Panc1 (cell line): ENCODE measurements at regions not wholly inside any gene's neighbourhood (a gene's known extent, or its start where the extent isn't known, plus 50 kb on each side); places are given as distances from the start of the nearest gene placed in this dataset.

Experiments used
- ATAC-seq: fragments of 200-7000 bp; cut with Tn5 transposase; 2 replicates; pipeline ENCODE4 v1.9.1; 2020; ENCODE audit warnings: mild to moderate bottlenecking, moderate library complexity
- BruUV-seq: library from RNA; stranded (reverse); fragments of 400-500 nt; replicated peaks from 2 replicates; lab custom pipeline; 2021; lab: Mats Ljungman, UMichigan
- CTCF ChIA-PET: fragments of 300-600 bp; sonication (Branson Sonifier 250); formaldehyde crosslinking; loops from one replicate; lab custom pipeline; 2022; ENCODE audit warnings: antibody characterized with exemption; lab: Charles Lee
- POLR2A ChIA-PET: fragments of 300-600 bp; sonication (Branson Sonifier 250); formaldehyde crosslinking; loops from one replicate; lab custom pipeline; 2022; ENCODE audit warnings: antibody characterized with exemption; lab: Charles Lee
- DNase-seq: peaks from one replicate; pipeline ENCODE4 v3.0.0-alpha.2; 2010; ENCODE audit warnings: low read depth, low spot score
- H3K27ac ChIP-seq: 2 replicates; pipeline ENCODE4 v1.5.1; 2011; ENCODE audit warnings: mild to moderate bottlenecking, low read length, inconsistent platforms
- H3K27me3 ChIP-seq: fragments of 200-500 bp; sonication (Bioruptor generic); 2 replicates; pipeline ENCODE4 v1.6.0; 2014; ENCODE audit warnings: low read length, inconsistent platforms; ENCODE audit not compliant: control insufficient read depth, insufficient read depth
- H3K36me3 ChIP-seq: fragments of 200-500 bp; sonication (Bioruptor generic); 2 replicates; pipeline ENCODE4 v1.5.1; 2014; ENCODE audit warnings: inconsistent platforms, mild to moderate bottlenecking, low read length, moderate library complexity; ENCODE audit not compliant: control insufficient read depth, insufficient read depth
- H3K4me1 ChIP-seq: 2 replicates; pipeline ENCODE4 v1.5.1; 2011; ENCODE audit warnings: inconsistent platforms, mild to moderate bottlenecking, low read length, moderate library complexity; ENCODE audit not compliant: control insufficient read depth, insufficient read depth
- H3K4me3 ChIP-seq, 2 experiments: 2 replicates each; pipeline ENCODE4 v1.5.1; 2011 to 2012; ENCODE audit warnings: low read depth in 2 of 2, low read length in 2 of 2, mild to moderate bottlenecking in 2 of 2, inconsistent platforms in 1 of 2, moderate library complexity in 1 of 2
- H3K9me3 ChIP-seq: fragments of 200-500 bp; sonication (Bioruptor generic); 2 replicates; pipeline ENCODE4 v1.5.1; 2014; ENCODE audit warnings: low read depth, mild to moderate bottlenecking, inconsistent platforms, low read length, moderate library complexity; ENCODE audit not compliant: control insufficient read depth, insufficient read depth
- POLR2AphosphoS5 ChIP-seq: IDR thresholded peaks from 2 replicates; pipeline ENCODE4 v1.6.1; 2012; ENCODE audit warnings: mild to moderate bottlenecking, low read depth, low read length, moderate library complexity
- SIN3A ChIP-seq: IDR thresholded peaks from 2 replicates; pipeline ENCODE4 v1.6.1; 2012; ENCODE audit warnings: low read depth, mild to moderate bottlenecking, low read length, moderate library complexity, borderline replicate concordance; ENCODE audit not compliant: insufficient read depth
- TCF7L2 ChIP-seq: IDR thresholded peaks from 2 replicates; pipeline ENCODE4 v1.6.1; 2011; ENCODE audit warnings: mild to moderate bottlenecking, low read depth, low read length, inconsistent platforms
- in situ Hi-C: cut with HindIII; loops from 2 replicates; pipeline ENCODE4 v1.10.0; 2016; ENCODE audit warnings: low sequenced_read_pairs, low pct_unique_long_range_greater_than_20kb
- intact Hi-C: fragments of 100-400 bp; cut with micrococcal nuclease; formaldehyde crosslinking; loops from one replicate; pipeline ENCODE4 v1.10.0; 2022; ENCODE audit not compliant: unreplicated experiment
- TF ChIP-seq, protein P1 (sequence below), 2 experiments: IDR thresholded peaks; 2 replicates each; pipeline ENCODE4 v1.6.1; 2011 to 2012; ENCODE audit warnings: low read depth in 2 of 2, control low read depth in 1 of 2, low read length in 1 of 2, mild to moderate bottlenecking in 1 of 2, moderate library complexity in 1 of 2; ENCODE audit not compliant: insufficient read depth in 1 of 2
- TF ChIP-seq, protein P2 (sequence below): fragments of 450-650 bp; IDR thresholded peaks from 2 replicates; pipeline ENCODE4 v1.5.1; 2017; ENCODE audit warnings: mild to moderate bottlenecking

DNA sequence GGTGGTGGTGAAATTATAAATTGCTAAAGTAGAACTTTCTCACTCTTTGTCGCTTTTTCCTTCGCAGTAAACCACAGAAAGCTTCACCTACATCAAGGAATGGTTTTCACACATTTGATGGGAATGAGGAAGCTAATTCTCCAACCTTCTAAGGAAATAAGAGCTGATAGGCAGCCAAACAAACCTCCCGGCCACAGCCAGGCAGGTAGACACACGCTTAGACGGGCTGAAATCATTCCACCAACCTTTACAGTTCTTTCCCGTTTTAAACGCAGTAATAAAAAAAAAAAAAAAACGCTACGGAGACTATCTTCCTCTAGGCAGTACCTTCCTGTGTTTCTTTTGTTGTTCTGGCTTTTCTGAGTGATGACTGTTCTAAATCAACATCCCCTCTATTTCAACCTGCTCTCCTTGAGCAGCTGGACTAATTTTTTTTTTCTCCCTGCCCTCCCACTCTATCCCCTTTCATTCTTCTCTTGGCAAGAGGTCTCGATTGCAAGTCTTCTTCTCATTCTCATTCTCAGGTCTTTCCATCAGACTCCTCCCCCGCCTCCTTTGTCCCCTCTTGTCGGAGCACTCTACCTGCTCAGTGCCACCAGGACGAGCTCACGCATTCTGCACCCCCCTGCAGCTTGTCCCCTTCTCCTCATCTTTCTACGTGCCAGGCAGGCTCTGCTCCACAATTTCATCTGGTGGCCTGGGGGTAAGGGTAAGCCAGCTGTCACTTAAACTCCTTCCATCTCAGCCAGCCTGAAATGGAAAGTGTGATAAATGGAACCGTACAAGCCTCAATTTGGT lies 391.1 kb upstream of the MDFIC2 start:
- ChIA-PET POLR2A (no interaction called here), CTCF (no interaction called here)
- no TSS peak for BruUV-seq
- Histone ChIP-seq H3K27me3 (no peaks in the 10 kb centered on the region), H3K9me3 (no peaks in the 10 kb centered on the region), H3K27ac (no peak overlapping the region), H3K36me3 (no peaks in the 10 kb centered on the region), H3K4me1 (no peaks in the 10 kb centered on the region), H3K4me3 (no peak overlapping the region)
- intact Hi-C loops: no loop called here
- ATAC-seq: no peak
- DNase-seq: no peak
- in situ Hi-C loops: no loop called here
- TF ChIP-seq, protein P1, sequence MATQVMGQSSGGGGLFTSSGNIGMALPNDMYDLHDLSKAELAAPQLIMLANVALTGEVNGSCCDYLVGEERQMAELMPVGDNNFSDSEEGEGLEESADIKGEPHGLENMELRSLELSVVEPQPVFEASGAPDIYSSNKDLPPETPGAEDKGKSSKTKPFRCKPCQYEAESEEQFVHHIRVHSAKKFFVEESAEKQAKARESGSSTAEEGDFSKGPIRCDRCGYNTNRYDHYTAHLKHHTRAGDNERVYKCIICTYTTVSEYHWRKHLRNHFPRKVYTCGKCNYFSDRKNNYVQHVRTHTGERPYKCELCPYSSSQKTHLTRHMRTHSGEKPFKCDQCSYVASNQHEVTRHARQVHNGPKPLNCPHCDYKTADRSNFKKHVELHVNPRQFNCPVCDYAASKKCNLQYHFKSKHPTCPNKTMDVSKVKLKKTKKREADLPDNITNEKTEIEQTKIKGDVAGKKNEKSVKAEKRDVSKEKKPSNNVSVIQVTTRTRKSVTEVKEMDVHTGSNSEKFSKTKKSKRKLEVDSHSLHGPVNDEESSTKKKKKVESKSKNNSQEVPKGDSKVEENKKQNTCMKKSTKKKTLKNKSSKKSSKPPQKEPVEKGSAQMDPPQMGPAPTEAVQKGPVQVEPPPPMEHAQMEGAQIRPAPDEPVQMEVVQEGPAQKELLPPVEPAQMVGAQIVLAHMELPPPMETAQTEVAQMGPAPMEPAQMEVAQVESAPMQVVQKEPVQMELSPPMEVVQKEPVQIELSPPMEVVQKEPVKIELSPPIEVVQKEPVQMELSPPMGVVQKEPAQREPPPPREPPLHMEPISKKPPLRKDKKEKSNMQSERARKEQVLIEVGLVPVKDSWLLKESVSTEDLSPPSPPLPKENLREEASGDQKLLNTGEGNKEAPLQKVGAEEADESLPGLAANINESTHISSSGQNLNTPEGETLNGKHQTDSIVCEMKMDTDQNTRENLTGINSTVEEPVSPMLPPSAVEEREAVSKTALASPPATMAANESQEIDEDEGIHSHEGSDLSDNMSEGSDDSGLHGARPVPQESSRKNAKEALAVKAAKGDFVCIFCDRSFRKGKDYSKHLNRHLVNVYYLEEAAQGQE (IDR thresholded peaks at IDR 0.05; ENCODE audit: insufficient read depth in 1 of 2, low read depth in 2 of 2, low read length in 1 of 2): no peak
- TF ChIP-seq POLR2AphosphoS5 (no peak), SIN3A (no peak), TCF7L2 (no peak)
- TF ChIP-seq, protein P2, sequence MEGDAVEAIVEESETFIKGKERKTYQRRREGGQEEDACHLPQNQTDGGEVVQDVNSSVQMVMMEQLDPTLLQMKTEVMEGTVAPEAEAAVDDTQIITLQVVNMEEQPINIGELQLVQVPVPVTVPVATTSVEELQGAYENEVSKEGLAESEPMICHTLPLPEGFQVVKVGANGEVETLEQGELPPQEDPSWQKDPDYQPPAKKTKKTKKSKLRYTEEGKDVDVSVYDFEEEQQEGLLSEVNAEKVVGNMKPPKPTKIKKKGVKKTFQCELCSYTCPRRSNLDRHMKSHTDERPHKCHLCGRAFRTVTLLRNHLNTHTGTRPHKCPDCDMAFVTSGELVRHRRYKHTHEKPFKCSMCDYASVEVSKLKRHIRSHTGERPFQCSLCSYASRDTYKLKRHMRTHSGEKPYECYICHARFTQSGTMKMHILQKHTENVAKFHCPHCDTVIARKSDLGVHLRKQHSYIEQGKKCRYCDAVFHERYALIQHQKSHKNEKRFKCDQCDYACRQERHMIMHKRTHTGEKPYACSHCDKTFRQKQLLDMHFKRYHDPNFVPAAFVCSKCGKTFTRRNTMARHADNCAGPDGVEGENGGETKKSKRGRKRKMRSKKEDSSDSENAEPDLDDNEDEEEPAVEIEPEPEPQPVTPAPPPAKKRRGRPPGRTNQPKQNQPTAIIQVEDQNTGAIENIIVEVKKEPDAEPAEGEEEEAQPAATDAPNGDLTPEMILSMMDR: no peak

DNA sequence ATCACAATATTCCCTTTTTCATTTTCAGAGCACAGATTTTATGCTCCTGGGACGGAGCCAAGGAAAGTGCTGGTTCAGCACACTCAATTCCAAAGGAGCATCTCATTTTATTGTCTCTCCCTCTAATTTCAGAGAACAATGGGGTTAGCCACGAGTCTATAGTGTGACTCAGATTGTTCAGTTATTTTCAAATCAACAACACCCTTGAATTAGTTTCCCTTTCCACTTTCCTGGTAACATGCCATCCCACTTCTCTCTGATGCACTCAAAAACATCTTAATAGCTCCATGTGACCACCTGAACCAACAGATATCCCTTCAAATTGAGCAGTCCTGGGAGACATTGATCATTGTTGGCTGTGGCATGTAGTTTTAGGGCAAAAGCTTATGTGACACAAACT lies 389.7 kb upstream of the MDFIC2 start:
- CTCF ChIA-PET: no interaction called here
- no peaks in the 10 kb centered on the region for H3K36me3 ChIP-seq
- ATAC-seq (no peak), DNase-seq (no peak)
- no peaks in the 10 kb centered on the region for H3K27me3 ChIP-seq
- in situ Hi-C loops: no loop called here
- no TSS peak for BruUV-seq
- TF ChIP-seq, protein P1 (IDR thresholded peaks at IDR 0.05; ENCODE audit: insufficient read depth in 1 of 2, low read depth in 2 of 2, low read length in 1 of 2): no peak
- TF ChIP-seq TCF7L2 (no peak), SIN3A (no peak), POLR2AphosphoS5 (no peak)
- TF ChIP-seq, protein P2: no peak
- H3K4me1 ChIP-seq: no peaks in the 10 kb centered on the region
- H3K4me3 ChIP-seq: no peak overlapping the region
- POLR2A ChIA-PET: no interaction called here
- H3K27ac ChIP-seq: no peak overlapping the region
- no peaks in the 10 kb centered on the region for H3K9me3 ChIP-seq
- intact Hi-C loops: no loop called here
